Epithelial cell of prostate (primary cell): ENCODE measurements at regions not wholly inside any gene's neighbourhood (a gene's known extent, or its start where the extent isn't known, plus 50 kb on each side); places are given as distances from the start of the nearest gene placed in this dataset.
"Not testable (repeated sequence)": the region's sequence is repeated elsewhere in the genome, so short reads cannot be mapped to it uniquely, and the experiment has no call there.

ENCODE experiments used
- DNase-seq: peaks from one replicate; pipeline ENCODE4 v3.0.0-alpha.2; 2011; ENCODE audit warnings: low read depth, low spot score
- H3K27ac ChIP-seq: fragments of 450-650 bp; 2 replicates; pipeline ENCODE4 v1.5.1; 2017; ENCODE audit warnings: mild to moderate bottlenecking

DNA sequence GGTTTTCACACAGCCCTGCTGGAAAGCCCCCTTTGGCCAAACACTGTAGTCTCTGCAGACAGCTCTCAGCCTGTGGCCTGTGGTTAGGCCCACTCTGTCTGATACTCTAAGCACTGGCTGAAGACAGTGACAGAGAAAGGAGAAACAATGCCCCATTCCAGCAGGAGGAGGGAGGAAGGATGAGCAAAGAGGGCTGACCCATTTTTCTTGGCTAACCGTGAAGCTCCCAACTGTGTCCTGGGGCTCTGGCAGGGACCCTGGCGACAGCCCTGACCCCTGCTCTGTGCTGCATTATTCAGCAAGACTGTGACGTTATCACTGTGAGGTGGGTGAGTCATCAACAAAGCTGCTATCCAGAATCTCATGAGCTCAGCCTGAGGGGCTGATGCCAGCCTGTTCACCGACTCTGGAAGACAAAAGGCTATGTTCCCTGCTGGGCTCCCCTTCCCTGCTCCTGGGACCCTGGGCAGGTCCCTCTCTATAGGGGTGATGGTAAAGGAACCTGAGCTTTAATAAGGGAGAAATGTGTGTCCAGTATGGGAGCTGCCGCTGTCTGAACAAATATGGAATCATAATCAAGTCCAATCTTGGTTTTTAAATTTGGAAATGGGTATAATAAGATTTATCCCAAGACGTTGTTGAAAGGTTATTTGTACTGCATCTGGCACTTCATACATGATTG lies 107.0 kb downstream of the RHOU start:
- no peak overlapping the region for H3K27ac ChIP-seq
- DNase-seq = no peak

- no peak overlapping the region for H3K27ac ChIP-seq
- no peak for DNase-seq
These were observed 109.8 kb downstream of the RHOU start for GRCh38 chr1:228845101-228845500.

DNA sequence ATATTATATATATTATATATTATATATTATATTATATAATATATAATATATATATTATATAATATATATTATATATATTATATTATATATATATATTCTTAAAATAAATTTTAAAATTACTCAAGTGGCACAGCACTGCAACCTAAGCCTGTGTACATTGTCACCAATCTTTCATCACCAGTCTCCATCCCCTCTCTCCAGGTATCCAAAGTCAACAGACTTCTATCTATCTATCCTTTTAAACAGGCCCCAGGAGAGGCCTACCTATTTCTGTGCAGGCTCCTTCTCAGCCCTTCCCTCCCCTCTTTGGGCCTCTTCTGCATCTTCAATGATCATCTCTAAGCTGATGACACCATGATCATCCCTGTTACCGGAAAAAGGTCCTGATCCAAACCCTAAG lies 111.7 kb downstream of the RHOU start:
- DNase-seq = no peak

DNA sequence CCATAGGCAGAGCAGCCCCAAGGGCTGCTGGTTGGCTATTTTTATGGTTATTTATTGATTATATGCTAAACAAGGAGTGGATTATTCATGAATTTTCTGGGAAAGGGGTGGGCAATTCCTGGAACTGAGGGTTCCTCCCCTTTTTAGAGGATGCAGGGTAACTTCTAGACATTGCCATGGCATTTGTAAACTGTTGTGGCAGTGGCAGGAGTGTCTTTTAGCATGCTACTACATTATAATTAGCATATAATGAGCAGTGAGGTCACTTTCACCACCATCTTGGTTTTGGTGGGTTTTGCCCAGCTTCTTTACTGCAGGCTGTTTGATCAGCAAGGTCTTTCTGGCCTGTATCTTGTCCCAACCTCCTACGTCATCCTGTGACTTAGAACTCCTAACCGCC lies 112.2 kb downstream of the RHOU start:
- not testable (repeated sequence) for DNase-seq, H3K27ac ChIP-seq

More for the DNA sequence above, 111.7 kb downstream of the RHOU start:
- no peak overlapping the region for H3K27ac ChIP-seq

- no peak overlapping the region for H3K27ac ChIP-seq
- no peak for DNase-seq
These were observed 113.1 kb downstream of the RHOU start for GRCh38 chr1:228848406-228848805.

DNA sequence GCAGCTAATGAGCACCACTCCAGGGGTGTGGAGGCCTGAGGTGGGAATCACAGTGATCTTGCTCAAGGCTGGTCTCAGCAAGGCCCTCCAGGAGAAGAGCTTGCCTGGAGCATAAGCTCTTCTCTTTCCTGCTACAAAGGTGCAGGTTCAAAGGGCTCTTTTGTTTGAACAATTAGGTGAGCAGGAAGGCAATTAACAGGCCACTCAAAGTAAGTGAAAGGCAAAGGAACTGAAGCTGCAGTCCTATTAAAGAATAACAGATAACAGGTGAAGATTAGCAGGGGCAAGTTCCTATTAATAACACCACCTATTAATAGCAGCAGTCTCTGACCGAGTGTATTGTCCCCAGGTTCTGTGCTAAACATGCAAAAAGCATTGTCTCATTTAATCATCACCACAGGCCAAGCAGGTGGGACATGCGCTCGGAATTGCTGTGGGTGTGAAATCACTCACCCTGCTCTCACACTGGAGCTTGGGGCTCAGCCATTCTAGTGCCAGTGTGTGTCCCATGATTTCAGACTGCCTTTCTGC lies 113.8 kb downstream of the RHOU start:
- no peak for DNase-seq
- no peak overlapping the region for H3K27ac ChIP-seq

DNA sequence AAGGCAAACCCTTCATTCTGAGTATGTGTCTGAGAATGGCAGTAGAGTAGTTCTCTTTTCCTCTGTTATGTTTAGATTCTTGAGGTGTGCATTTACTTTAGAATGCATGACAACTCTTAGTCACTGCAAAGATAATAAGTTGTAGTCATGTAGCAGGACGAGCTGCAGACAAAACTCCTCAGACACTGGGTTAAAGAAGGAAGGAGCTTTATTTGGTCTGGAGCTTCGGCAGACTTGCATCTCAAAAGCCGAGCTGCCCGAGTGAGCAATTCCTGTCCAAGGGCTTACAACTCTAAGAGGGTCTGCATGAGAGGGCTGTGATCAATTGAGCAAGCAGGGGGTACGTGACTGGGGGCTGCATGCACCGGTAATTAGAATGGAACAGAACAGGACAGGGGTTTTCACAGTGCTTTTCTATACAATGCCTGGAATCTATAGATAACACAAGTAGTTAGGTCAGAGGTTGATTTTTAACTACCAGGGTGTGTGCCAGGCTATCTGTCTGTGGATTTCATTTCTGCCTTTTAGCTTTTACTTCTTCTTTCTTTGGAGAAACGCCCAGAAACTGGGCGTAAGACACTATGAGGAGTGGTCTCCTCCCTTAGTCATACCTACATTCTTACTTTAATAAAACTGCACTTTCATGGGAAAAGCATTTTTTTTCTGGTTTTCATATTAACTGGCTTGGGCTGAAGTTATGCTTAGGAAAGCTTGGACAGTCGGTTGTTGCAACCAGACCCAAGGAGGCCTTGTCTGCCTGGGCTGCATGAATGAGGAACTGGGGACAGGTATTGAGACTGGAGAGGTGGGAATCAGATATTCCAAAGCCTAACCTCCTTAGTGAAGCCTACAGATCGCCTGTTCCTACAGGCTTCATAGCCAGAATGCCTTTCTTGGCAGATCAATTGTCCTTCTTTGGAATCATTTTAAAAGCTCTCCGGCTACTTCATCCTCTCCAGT lies 115.1 kb downstream of the RHOU start:
- H3K27ac ChIP-seq = no peak overlapping the region
- DNase-seq = no peak

DNA sequence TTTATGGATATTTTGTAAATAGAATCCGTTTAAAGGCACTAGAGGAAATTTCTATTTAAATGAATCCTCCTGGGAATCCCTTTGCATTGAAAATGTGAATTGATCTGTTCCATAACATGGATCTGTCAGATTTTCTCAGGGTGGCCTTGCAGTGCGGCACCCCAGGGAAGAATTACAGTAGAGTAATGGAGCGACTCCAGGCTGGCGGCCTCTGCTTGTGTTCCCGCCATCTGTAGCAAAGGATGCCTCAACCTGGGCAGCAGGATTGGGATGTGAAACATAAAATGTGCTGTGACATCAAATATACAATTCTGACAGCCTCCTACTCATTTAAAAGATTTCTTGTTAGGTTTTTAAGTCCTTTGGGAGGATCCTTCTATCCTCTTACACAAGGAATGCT lies 115.9 kb downstream of the RHOU start:
- H3K27ac ChIP-seq = no peak overlapping the region
- DNase-seq = no peak

- no peak for DNase-seq
- H3K27ac ChIP-seq = no peak overlapping the region
These were observed 116.3 kb downstream of the RHOU start for GRCh38 chr1:228851618-228852017.

DNA sequence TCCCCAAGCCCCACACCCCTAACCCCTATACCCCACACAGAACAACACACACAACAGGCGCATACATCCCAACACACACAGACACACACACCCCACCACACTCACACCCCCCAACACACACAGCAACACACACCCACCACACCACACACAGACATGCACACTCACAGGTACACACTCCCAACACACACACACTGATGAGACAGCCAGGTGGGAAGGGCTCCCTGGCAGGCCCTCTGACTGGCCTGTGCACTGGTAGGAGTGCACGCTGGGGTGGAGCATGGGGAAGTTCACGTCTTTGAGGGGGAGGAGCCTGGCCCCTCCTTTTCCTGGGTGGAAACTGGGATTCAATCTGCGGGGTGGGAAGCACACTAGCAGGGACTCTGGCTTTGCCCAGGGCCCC lies 116.7 kb downstream of the RHOU start:
- DNase-seq = no peak
- H3K27ac ChIP-seq = no peak overlapping the region

DNA sequence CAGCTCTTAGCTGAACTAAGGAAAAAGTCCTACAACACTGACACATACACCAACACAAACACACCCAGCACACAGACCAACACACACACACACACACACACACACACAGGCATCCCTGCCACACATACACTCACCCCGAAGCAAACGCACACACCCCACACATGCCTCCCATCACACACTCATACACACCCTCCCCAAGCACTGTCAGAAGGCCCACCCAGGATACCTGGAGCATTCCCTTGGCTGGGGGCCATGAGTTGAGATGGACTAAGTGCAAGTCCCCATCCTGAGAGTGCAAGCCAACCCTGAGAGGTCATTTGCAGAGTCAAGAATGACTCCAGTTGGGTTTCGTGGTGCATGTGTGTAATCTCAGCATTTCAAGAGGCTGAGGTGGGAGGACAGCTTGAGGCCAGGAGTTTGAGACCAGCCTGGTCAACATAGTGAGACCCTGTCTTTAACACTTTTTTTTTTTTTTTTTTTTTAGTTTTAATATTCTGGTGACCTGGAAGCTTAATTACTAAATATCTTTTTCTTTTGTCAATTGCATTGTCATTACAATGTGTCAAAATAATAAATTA lies 117.3 kb downstream of the RHOU start:
- DNase-seq = no peak

DNA sequence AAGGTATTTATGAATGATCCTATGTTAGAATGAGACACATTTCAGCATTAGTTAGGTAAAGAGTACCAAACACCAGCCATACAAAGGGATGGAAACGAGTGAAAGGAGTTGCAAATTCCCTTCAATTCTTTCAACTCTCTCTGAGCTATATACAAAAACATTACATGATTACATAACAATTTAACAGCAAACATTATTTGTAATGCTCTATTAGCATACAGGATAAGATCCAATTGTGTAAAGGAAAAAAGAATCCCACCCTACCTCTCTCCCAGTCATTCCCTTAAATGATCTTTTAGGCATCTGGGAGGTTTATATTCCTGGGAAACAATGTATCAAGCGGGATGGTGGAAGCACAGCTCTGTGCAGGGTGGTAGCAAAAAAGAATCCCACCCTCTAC lies 117.9 kb downstream of the RHOU start:
- no peak overlapping the region for H3K27ac ChIP-seq
- no peak for DNase-seq

More for the DNA sequence above, 117.3 kb downstream of the RHOU start:
- no peak overlapping the region for H3K27ac ChIP-seq

DNA sequence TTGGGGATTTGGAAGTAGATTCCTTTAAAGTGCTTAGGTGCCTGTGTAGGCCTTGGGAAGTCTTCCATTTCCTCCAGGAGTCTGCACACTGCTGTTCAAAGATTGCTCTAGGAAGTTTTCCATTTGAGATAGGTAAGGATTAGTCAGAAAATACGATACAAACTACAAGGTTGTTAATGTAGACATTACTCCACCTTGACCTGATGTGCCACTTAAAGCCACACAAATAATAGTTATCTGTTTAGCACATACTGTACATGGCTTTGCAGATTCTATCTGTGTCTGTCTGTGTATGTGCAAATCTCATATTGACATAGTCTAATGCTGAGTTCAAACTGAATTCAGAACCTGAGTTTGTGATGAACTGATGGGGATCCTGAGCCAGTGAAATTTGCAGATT lies 118.4 kb downstream of the RHOU start:
- DNase-seq = no peak
- H3K27ac ChIP-seq = no peak overlapping the region

GRCh38 chr1:228854907-228855306 lies 119.6 kb downstream of the RHOU start:
- no peak for DNase-seq
- H3K27ac ChIP-seq = no peak overlapping the region

DNA sequence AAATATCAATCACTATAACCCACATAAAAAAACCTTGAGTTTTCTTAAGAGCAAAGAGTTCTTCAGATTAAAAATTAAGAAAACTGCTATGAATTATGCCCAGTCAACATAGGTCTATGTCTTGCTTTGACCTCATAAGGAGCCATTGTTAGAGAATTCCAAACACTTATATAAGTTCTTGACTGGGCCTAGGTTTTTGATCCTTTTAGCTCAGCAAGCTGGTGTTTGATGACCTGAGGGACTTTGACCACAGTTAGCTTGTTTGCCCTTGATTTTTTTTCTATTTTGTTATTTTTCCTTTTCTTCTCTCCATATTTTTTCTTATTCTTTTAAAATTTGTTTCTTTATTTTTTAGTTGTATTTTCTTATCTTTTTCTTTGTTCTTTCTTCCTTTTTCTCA lies 122.3 kb downstream of the RHOU start:
- no peak for DNase-seq
- no peak overlapping the region for H3K27ac ChIP-seq

- H3K27ac ChIP-seq = peak overlapping the region; percentile 4
- peak; percentile 83 for DNase-seq
These were observed 125.9 kb downstream of the RHOU start for GRCh38 chr1:228860911-228861831.

GRCh38 chr1:228861832-228862180 lies 126.5 kb downstream of the RHOU start:
- H3K27ac ChIP-seq = no peak overlapping the region
- no peak for DNase-seq

DNA sequence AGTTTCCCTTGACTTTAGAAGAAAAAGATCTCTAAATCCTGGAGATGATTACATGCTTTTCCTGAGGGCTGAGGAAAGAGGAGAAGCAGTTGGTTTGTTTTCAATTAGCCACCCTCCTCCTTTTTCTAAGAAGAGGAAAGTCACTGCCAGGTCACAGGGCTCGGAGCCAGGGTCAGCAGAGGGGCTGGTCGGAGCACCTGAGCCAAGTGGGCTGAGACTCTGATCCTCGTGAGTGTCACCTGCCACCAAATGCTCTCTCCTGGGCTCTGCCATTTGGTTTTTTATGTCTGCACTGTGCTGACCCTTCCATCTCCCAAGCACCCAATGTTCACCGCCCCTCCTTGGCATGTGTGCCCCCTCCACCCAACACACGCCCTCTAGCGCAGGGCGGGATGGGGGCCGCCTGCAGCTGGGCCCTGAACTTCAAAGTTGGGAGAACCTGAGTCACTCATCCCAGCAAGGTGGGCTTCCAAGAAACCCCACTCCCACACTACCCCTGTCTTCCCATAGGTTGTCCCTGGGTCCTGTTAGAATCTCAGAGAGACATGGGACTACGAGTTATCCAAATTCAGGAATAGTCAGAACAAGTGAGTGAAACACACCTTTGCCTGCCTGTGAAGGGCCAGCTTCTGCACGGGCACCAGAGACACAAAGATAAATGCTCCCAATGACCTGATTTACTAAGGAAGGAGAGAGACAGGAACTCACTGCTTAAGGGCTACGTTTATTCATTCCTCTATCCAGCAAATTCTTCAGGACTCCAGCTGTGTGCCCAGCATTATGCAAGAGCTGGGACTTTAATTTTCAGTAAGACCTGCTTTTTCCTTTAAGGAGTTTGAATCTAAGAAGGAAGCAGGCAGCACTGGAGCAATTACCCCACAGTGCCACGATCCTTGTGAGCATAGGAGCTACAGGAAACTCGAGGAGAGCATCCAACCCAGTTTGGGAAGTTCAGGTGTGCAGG lies 127.5 kb downstream of the RHOU start:
- no peak for DNase-seq
- no peak overlapping the region for H3K27ac ChIP-seq

DNA sequence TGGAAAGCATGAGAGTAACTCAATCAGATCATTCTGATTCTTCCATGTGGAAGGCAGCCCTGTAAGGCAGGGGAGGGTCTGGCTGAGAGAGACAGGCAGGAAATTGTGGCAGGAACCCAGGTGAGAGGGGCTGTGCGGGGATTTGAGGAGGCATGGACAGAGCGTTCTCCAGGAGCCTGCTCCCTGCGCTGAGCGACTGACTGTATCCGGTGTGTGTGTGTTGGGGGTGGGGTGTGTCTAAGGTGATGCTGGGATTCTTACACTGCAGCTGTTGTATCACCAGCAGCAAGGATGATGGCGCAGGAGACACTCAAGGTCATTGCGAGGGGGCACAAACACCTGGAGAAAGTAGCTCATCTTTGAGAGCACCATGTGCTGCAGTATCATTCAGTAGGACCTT lies 128.5 kb downstream of the RHOU start:
- no peak for DNase-seq
- no peak overlapping the region for H3K27ac ChIP-seq
